HUES48 (cell line): ENCODE measurements at regions not wholly inside any gene's neighbourhood (a gene's known extent, or its start where the extent isn't known, plus 50 kb on each side); places are given as distances from the start of the nearest gene placed in this dataset.

Experiments
- H3K27ac ChIP-seq: one replicate; pipeline ENCODE4 v1.7.0; 2013; ENCODE audit warnings: low read depth, low read length, inconsistent platforms
- H3K27me3 ChIP-seq: 2 replicates; pipeline ENCODE4 v1.6.1; 2013; ENCODE audit warnings: mild to moderate bottlenecking, low read length; ENCODE audit not compliant: control insufficient read depth, insufficient read depth
- H3K36me3 ChIP-seq: 2 replicates; pipeline ENCODE4 v1.6.1; 2013; ENCODE audit warnings: low read length; ENCODE audit not compliant: control insufficient read depth, insufficient read depth
- H3K4me1 ChIP-seq: 2 replicates; pipeline ENCODE4 v1.6.1; 2013; ENCODE audit warnings: mild to moderate bottlenecking, low read length; ENCODE audit not compliant: control insufficient read depth, insufficient read depth
- H3K4me3 ChIP-seq: 2 replicates; pipeline ENCODE4 v1.5.1; 2013; ENCODE audit warnings: mild to moderate bottlenecking, low read depth, low read length
- H3K9ac ChIP-seq: 2 replicates; pipeline ENCODE4 v1.6.1; 2013; ENCODE audit warnings: mild to moderate bottlenecking, low read depth, low read length, moderate library complexity
- H3K9me3 ChIP-seq: 2 replicates; pipeline ENCODE4 v1.6.1; 2013; ENCODE audit warnings: low read length; ENCODE audit not compliant: control insufficient read depth, insufficient read depth

- Histone ChIP-seq H3K27ac (no peak overlapping the region), H3K9ac (no peak overlapping the region), H3K4me3 (no peak overlapping the region), H3K36me3 (no peaks in the 10 kb centered on the region), H3K27me3 (no peaks in the 10 kb centered on the region), H3K4me1 (peaks cover 35% of the 10 kb centered on the region), H3K9me3 (no peaks in the 10 kb centered on the region)
Measured at GRCh38 chr5:58403822-58404433, 56.0 kb downstream of the PLK2 start.

GRCh38 chr5:58401701-58402100, 58.2 kb downstream of the PLK2 start:
- Histone ChIP-seq H3K9ac (no peak overlapping the region), H3K36me3 (no peaks in the 10 kb centered on the region), H3K27me3 (no peaks in the 10 kb centered on the region)

DNA sequence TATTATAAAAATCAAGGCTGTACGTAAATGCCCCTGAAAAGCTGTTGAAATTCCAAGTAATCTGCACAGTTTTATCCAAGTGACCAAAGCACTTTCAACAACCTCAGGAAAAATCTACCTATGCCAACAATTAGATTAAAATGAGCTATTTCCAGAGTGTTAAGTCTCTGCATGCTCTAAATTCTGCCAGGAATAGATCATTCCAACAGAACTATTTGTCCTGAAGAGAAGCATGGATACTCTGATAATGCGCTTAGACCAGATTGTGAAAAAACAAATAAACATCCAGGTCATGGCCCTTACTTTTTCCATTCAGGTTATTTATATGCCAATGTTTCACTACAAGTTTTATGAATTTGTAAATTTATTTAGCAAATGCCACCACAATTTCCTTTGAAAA, 59.1 kb downstream of the PLK2 start:
- no peaks in the 10 kb centered on the region for H3K9me3 ChIP-seq
- H3K27me3 ChIP-seq: no peaks in the 10 kb centered on the region
- H3K4me3 ChIP-seq: no peak overlapping the region
- no peak overlapping the region for H3K27ac ChIP-seq
- peaks cover 11% of the 10 kb centered on the region for H3K4me1 ChIP-seq
- H3K36me3 ChIP-seq: no peaks in the 10 kb centered on the region
- no peak overlapping the region for H3K9ac ChIP-seq

More at GRCh38 chr5:58401701-58402100, 58.2 kb downstream of the PLK2 start:
- Histone ChIP-seq H3K4me3 (no peak overlapping the region), H3K9me3 (no peaks in the 10 kb centered on the region), H3K27ac (no peak overlapping the region), H3K4me1 (peaks cover 20% of the 10 kb centered on the region)

GRCh38 chr5:58399951-58400350, 59.9 kb downstream of the PLK2 start:
- no peak overlapping the region for H3K4me3 ChIP-seq

GRCh38 chr5:58394339-58394738, 65.5 kb downstream of the PLK2 start:
- no peaks in the 10 kb centered on the region for H3K27me3 ChIP-seq
- H3K4me1 ChIP-seq: peaks cover 12% of the 10 kb centered on the region
- H3K27ac ChIP-seq: no peak overlapping the region
- no peak overlapping the region for H3K4me3 ChIP-seq
- H3K9ac ChIP-seq: no peak overlapping the region
- no peaks in the 10 kb centered on the region for H3K36me3 ChIP-seq
- no peaks in the 10 kb centered on the region for H3K9me3 ChIP-seq

More at GRCh38 chr5:58399951-58400350, 59.9 kb downstream of the PLK2 start:
- H3K27ac ChIP-seq: no peak overlapping the region
- no peaks in the 10 kb centered on the region for H3K36me3 ChIP-seq
- no peak overlapping the region for H3K9ac ChIP-seq
- H3K9me3 ChIP-seq: no peaks in the 10 kb centered on the region
- H3K4me1 ChIP-seq: peaks cover 3% of the 10 kb centered on the region; the same call in 1 of the 2 replicates
- no peaks in the 10 kb centered on the region for H3K27me3 ChIP-seq

GRCh38 chr5:58393716-58394115, 66.2 kb downstream of the PLK2 start:
- Histone ChIP-seq H3K36me3 (no peaks in the 10 kb centered on the region), H3K9ac (no peak overlapping the region), H3K9me3 (no peaks in the 10 kb centered on the region), H3K4me1 (peaks cover 12% of the 10 kb centered on the region), H3K27ac (no peak overlapping the region), H3K27me3 (no peaks in the 10 kb centered on the region), H3K4me3 (no peak overlapping the region)

GRCh38 chr5:58392496-58392895, 67.4 kb downstream of the PLK2 start:
- Histone ChIP-seq H3K36me3 (no peaks in the 10 kb centered on the region), H3K27ac (no peak overlapping the region), H3K4me3 (no peak overlapping the region), H3K4me1 (peaks cover 12% of the 10 kb centered on the region), H3K27me3 (no peaks in the 10 kb centered on the region), H3K9ac (no peak overlapping the region), H3K9me3 (no peaks in the 10 kb centered on the region)

- Histone ChIP-seq H3K27ac (no peak overlapping the region), H3K27me3 (no peaks in the 10 kb centered on the region), H3K9me3 (peaks cover 47% of the 10 kb centered on the region)
Measured at GRCh38 chr5:58383448-58383847, 76.4 kb downstream of the PLK2 start.

DNA sequence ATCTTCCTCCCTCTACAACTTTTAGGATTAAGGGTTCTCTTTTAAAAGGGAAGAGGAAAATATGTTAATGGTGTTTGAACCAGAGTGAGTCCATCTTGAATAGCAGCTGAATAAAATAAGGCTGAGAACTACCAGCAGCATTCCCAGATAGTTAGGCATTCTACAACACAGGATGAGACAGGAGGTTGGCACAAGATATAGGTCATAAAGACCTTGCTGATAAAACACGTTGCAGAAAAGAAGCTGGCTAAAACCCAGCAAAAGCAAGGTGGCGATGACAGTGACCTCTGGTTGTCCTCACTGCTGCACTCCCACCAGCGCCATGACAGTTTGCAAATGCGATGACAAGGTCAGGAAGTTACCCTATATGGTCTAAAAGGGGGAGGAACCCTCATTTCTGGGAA, 77.8 kb downstream of the PLK2 start:
- H3K27ac ChIP-seq: no peak overlapping the region
- H3K27me3 ChIP-seq: no peaks in the 10 kb centered on the region
- no peaks in the 10 kb centered on the region for H3K4me1 ChIP-seq
- no peak overlapping the region for H3K4me3 ChIP-seq
- no peaks in the 10 kb centered on the region for H3K36me3 ChIP-seq
- peaks cover 55% of the 10 kb centered on the region for H3K9me3 ChIP-seq
- no peak overlapping the region for H3K9ac ChIP-seq

More at GRCh38 chr5:58383448-58383847, 76.4 kb downstream of the PLK2 start:
- Histone ChIP-seq H3K4me3 (no peak overlapping the region), H3K36me3 (no peaks in the 10 kb centered on the region), H3K4me1 (no peaks in the 10 kb centered on the region), H3K9ac (no peak overlapping the region)

GRCh38 chr5:58381566-58381965, 78.3 kb downstream of the PLK2 start:
- no peak overlapping the region for H3K27ac ChIP-seq
- no peak overlapping the region for H3K4me3 ChIP-seq
- no peaks in the 10 kb centered on the region for H3K4me1 ChIP-seq
- H3K36me3 ChIP-seq: no peaks in the 10 kb centered on the region
- H3K9ac ChIP-seq: no peak overlapping the region
- no peaks in the 10 kb centered on the region for H3K27me3 ChIP-seq
- peaks cover 55% of the 10 kb centered on the region for H3K9me3 ChIP-seq

DNA sequence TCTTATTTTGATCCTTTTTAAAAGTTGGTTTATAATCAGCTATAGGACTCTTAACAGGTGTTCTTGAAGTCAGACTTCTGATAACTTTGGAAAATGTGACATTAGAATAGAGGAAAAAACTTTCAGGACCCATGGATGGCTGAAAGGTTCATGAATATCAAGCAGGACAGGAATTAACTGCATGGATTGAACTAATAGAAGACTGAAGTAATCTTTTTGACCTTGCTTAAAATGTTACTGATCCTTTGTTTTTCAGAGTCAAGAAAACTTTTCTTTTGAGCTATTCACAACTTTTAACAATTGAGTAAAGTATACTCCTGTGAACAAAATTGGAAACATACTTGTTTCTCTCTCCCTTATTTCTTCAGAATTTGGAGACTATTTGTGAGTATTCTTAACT, 79.2 kb downstream of the PLK2 start:
- Histone ChIP-seq H3K9me3 (peaks cover 55% of the 10 kb centered on the region), H3K36me3 (no peaks in the 10 kb centered on the region), H3K4me3 (no peak overlapping the region), H3K27ac (no peak overlapping the region), H3K4me1 (no peaks in the 10 kb centered on the region), H3K27me3 (no peaks in the 10 kb centered on the region), H3K9ac (no peak overlapping the region)
